ENCODE measurements at regions not wholly inside any gene's neighbourhood (a gene's known extent, or its start where the extent isn't known, plus 50 kb on each side); places are given as distances from the start of the nearest gene placed in this dataset.

DNA sequence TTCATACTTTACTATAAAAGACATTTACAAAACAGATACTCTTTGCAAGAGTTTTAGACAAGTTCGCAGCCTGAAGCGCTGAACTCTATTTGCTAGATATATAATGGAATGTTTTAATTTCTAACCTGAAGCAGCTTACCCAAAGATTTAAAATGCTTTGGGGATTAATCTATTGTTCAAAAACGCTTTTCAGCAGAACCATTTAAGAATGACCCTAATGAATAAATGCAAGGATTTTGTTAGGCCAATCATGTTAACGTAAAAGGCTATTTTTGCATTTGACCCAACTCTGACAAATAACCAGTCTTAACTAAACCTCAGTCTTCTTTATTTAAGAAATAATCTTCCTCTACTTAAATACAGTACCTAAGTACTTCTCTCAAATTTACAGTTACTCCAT lies 406.7 kb upstream of the POT1 start:
- Histone ChIP-seq H3K36me3 (ENCODE audit: insufficient read depth, low read length) (no peaks in the 10 kb centered on the region), H3K4me1 (ENCODE audit: insufficient read depth, low read length) (no peaks in the 10 kb centered on the region), H3K9me3 (ENCODE audit: control insufficient read depth in 1 of 2, insufficient read depth in 1 of 2, low read length in 2 of 2) (peaks cover 0 to 3% of the 10 kb centered on the region in 2 experiments), H3K4me3 (ENCODE audit: low read length) (no peak overlapping the region), H3K27me3 (ENCODE audit: control insufficient read depth in 1 of 2, insufficient read depth in 2 of 2, low read length in 2 of 2) (no peaks in the 10 kb centered on the region), H3K27ac (ENCODE audit: low read depth in 1 of 2, low read length in 2 of 2) (no peak overlapping the region)
- DNase-seq: no peak
- Mint-ChIP-seq H3K4me3 (no peak overlapping the region), H3K27ac (no peak overlapping the region), H3K4me1 (ENCODE audit: low read depth) (no peaks in the 10 kb centered on the region), H3K9me3 (peaks cover 5% of the 10 kb centered on the region), H3K27me3 (no peaks in the 10 kb centered on the region), H3K36me3 (ENCODE audit: low read depth) (no peaks in the 10 kb centered on the region)
- ChIA-PET POLR2A (no interaction called here), CTCF (no interaction called here)
- intact Hi-C loops (cut with DNase I, micrococcal nuclease): no loop called here
- no peak for ATAC-seq (ENCODE audit: poor library complexity)
- no peak for TF ChIP-seq CTCF (IDR thresholded peaks at IDR 0.05)

DNA sequence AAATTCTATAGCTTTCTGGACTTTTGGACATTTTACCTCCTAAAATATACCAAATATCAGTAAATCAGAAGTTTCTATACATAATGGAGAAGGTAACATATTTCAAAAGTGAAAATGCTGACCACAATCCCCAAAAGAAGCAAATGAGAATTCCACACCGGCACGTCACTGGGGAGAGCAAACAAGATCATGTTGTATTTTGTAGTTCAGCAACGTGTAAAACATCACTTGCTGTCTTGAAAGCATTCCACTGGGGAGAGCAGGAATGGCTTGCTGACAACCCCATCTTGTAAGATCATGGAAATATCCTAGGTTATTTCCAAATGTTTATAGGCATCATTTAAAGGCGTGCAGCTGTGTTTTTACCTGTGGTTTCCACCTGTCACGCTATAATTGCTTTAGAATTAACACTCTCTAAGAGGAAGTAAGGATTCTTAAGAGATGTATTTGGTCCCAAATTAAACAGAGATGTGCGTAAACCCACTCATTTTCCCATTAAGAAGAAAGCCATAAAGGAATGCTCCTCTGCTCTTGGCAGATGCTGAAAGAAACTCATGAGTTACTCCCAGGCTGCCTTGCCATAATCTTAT lies 397.1 kb upstream of the POT1 start:
- no peaks in the 10 kb centered on the region for H3K36me3 ChIP-seq (ENCODE audit: insufficient read depth, low read length)
- TF ChIP-seq CTCF (IDR thresholded peaks at IDR 0.05): no peak
- ATAC-seq (ENCODE audit: poor library complexity) (no peak), DNase-seq (no peak)
- ChIA-PET CTCF (no interaction called here), POLR2A (no interaction called here)
- no peak overlapping the region for H3K4me3 ChIP-seq (ENCODE audit: low read length)
- Mint-ChIP-seq H3K36me3 (ENCODE audit: low read depth) (no peaks in the 10 kb centered on the region), H3K27ac (no peak overlapping the region), H3K9me3 (peaks cover 9% of the 10 kb centered on the region), H3K4me1 (ENCODE audit: low read depth) (no peaks in the 10 kb centered on the region), H3K27me3 (no peaks in the 10 kb centered on the region), H3K4me3 (no peak overlapping the region)
- no peak overlapping the region for H3K27ac ChIP-seq (ENCODE audit: low read depth in 1 of 2, low read length in 2 of 2)
- H3K27me3 ChIP-seq (ENCODE audit: control insufficient read depth in 1 of 2, insufficient read depth in 2 of 2, low read length in 2 of 2): no peaks in the 10 kb centered on the region
- no peaks in the 10 kb centered on the region for H3K4me1 ChIP-seq (ENCODE audit: insufficient read depth, low read length)
- intact Hi-C loops (cut with DNase I, micrococcal nuclease): no loop called here
- H3K9me3 ChIP-seq (ENCODE audit: control insufficient read depth in 1 of 2, insufficient read depth in 1 of 2, low read length in 2 of 2): no peaks in the 10 kb centered on the region

GRCh38 chr7:125316466-125316865 lies 386.8 kb upstream of the POT1 start:
- no peaks in the 10 kb centered on the region for H3K36me3 ChIP-seq (ENCODE audit: insufficient read depth, low read length)
- no peaks in the 10 kb centered on the region for H3K4me1 ChIP-seq (ENCODE audit: insufficient read depth, low read length)
- Mint-ChIP-seq H3K4me3 (no peak overlapping the region), H3K4me1 (ENCODE audit: low read depth) (no peaks in the 10 kb centered on the region), H3K27me3 (no peaks in the 10 kb centered on the region), H3K9me3 (peaks cover 9% of the 10 kb centered on the region), H3K36me3 (ENCODE audit: low read depth) (no peaks in the 10 kb centered on the region), H3K27ac (no peak overlapping the region)
- no peaks in the 10 kb centered on the region for H3K27me3 ChIP-seq (ENCODE audit: control insufficient read depth in 1 of 2, insufficient read depth in 2 of 2, low read length in 2 of 2)
- CTCF ChIA-PET: no interaction called here
- no peak overlapping the region for H3K4me3 ChIP-seq (ENCODE audit: low read length)
- ATAC-seq (ENCODE audit: poor library complexity): no peak
- TF ChIP-seq CTCF (IDR thresholded peaks at IDR 0.05): no peak
- no peak overlapping the region for H3K27ac ChIP-seq (ENCODE audit: low read depth in 1 of 2, low read length in 2 of 2)
- POLR2A ChIA-PET: no interaction called here
- H3K9me3 ChIP-seq (ENCODE audit: control insufficient read depth in 1 of 2, insufficient read depth in 1 of 2, low read length in 2 of 2): peaks cover 0 to 5% of the 10 kb centered on the region in 2 experiments
- intact Hi-C loops (cut with DNase I, micrococcal nuclease): no loop called here
- DNase-seq: no peak

All from CD4-positive, alpha-beta T cell (primary cell).